ENCODE measurements at regions not wholly inside any gene's neighbourhood (a gene's known extent, or its start where the extent isn't known, plus 50 kb on each side); places are given as distances from the start of the nearest gene placed in this dataset.

DNA sequence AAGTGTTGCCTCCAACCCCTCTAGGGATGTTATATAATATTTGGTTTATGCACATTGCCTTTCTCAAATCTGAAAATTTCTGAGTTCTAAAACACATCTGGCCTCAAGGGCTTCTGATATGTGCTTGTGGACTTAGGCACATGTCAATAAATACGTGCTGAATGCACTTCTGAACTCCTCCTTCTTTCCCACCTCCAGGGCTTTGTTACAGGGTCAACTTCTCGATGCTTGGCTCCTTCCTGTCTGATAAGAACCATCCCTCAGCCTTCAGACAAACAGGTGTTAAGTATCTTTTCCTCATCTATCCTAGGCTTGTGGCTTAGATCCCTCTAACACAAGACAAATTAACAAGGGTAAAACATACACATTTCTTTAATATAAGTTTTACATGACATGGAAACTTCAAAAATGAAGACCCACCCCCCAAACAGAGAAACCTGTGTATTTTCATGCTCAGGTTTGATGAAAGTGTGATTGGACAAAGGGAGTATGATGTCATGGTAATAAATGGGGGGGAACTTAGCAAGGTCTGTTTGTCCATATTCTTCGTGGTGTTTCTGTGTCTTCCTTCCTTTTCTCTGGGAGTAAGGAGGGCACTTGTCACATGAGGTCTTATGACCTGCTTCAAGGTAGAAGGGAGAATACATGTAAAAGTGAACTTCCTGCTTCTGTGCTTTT, 326.9 kb downstream of the CD83 start:
- no peak for TF ChIP-seq POLR2A (IDR thresholded peaks at IDR 0.05; ENCODE audit: borderline replicate concordance, extremely low read depth, insufficient read depth, insufficient read length)
- TF ChIP-seq, protein P1, sequence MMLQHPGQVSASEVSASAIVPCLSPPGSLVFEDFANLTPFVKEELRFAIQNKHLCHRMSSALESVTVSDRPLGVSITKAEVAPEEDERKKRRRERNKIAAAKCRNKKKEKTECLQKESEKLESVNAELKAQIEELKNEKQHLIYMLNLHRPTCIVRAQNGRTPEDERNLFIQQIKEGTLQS (IDR thresholded peaks at IDR 0.05), result no peak
- TF ChIP-seq ZNF274 (IDR thresholded peaks at IDR 0.05; ENCODE audit: low read depth, low read length), result no peak
- TF ChIP-seq, protein P2, sequence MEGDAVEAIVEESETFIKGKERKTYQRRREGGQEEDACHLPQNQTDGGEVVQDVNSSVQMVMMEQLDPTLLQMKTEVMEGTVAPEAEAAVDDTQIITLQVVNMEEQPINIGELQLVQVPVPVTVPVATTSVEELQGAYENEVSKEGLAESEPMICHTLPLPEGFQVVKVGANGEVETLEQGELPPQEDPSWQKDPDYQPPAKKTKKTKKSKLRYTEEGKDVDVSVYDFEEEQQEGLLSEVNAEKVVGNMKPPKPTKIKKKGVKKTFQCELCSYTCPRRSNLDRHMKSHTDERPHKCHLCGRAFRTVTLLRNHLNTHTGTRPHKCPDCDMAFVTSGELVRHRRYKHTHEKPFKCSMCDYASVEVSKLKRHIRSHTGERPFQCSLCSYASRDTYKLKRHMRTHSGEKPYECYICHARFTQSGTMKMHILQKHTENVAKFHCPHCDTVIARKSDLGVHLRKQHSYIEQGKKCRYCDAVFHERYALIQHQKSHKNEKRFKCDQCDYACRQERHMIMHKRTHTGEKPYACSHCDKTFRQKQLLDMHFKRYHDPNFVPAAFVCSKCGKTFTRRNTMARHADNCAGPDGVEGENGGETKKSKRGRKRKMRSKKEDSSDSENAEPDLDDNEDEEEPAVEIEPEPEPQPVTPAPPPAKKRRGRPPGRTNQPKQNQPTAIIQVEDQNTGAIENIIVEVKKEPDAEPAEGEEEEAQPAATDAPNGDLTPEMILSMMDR (IDR thresholded peaks at IDR 0.05 in 2 of 3, conservative IDR thresholded peaks at IDR 0.05 in 1 of 3; ENCODE audit: borderline replicate concordance in 1 of 3, insufficient read depth in 1 of 3, low read depth in 2 of 3, low read length in 2 of 3), result no peak
- no peak for TF ChIP-seq EZH2 (IDR thresholded peaks at IDR 0.05)
- no peak for TF ChIP-seq SIN3A (IDR thresholded peaks at IDR 0.05; ENCODE audit: low read depth)
- TF ChIP-seq SP1 (IDR thresholded peaks at IDR 0.05; ENCODE audit: low read depth), result no peak
- TF ChIP-seq, protein P3, sequence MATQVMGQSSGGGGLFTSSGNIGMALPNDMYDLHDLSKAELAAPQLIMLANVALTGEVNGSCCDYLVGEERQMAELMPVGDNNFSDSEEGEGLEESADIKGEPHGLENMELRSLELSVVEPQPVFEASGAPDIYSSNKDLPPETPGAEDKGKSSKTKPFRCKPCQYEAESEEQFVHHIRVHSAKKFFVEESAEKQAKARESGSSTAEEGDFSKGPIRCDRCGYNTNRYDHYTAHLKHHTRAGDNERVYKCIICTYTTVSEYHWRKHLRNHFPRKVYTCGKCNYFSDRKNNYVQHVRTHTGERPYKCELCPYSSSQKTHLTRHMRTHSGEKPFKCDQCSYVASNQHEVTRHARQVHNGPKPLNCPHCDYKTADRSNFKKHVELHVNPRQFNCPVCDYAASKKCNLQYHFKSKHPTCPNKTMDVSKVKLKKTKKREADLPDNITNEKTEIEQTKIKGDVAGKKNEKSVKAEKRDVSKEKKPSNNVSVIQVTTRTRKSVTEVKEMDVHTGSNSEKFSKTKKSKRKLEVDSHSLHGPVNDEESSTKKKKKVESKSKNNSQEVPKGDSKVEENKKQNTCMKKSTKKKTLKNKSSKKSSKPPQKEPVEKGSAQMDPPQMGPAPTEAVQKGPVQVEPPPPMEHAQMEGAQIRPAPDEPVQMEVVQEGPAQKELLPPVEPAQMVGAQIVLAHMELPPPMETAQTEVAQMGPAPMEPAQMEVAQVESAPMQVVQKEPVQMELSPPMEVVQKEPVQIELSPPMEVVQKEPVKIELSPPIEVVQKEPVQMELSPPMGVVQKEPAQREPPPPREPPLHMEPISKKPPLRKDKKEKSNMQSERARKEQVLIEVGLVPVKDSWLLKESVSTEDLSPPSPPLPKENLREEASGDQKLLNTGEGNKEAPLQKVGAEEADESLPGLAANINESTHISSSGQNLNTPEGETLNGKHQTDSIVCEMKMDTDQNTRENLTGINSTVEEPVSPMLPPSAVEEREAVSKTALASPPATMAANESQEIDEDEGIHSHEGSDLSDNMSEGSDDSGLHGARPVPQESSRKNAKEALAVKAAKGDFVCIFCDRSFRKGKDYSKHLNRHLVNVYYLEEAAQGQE (IDR thresholded peaks at IDR 0.05; ENCODE audit: low read depth), result no peak
- no peak for TF ChIP-seq ZFX (IDR thresholded peaks at IDR 0.05)

All from HCT116 (cell line).